IPS-18a (cell line): ENCODE measurements at regions not wholly inside any gene's neighbourhood (a gene's known extent, or its start where the extent isn't known, plus 50 kb on each side); places are given as distances from the start of the nearest gene placed in this dataset.

Experiments used
- H3K27ac ChIP-seq: one replicate; pipeline ENCODE4 v1.5.1; 2013; ENCODE audit warnings: low read length
- H3K27me3 ChIP-seq: one replicate; pipeline ENCODE4 v1.6.1; 2013; ENCODE audit warnings: mild to moderate bottlenecking, low read length; ENCODE audit not compliant: control insufficient read depth, insufficient read depth
- H3K36me3 ChIP-seq: one replicate; pipeline ENCODE4 v1.6.1; 2013; ENCODE audit warnings: low read depth, low read length; ENCODE audit not compliant: control insufficient read depth
- H3K4me1 ChIP-seq: one replicate; pipeline ENCODE4 v1.6.1; 2013; ENCODE audit warnings: low read depth, low read length; ENCODE audit not compliant: control insufficient read depth
- H3K4me3 ChIP-seq: one replicate; pipeline ENCODE4 v1.5.1; 2013; ENCODE audit warnings: low read length
- H3K9ac ChIP-seq: one replicate; pipeline ENCODE4 v1.6.1; 2013; ENCODE audit warnings: mild to moderate bottlenecking, low read length, moderate library complexity
- H3K9me3 ChIP-seq: one replicate; pipeline ENCODE4 v1.6.1; 2013; ENCODE audit warnings: low read depth, low read length; ENCODE audit not compliant: control insufficient read depth

DNA sequence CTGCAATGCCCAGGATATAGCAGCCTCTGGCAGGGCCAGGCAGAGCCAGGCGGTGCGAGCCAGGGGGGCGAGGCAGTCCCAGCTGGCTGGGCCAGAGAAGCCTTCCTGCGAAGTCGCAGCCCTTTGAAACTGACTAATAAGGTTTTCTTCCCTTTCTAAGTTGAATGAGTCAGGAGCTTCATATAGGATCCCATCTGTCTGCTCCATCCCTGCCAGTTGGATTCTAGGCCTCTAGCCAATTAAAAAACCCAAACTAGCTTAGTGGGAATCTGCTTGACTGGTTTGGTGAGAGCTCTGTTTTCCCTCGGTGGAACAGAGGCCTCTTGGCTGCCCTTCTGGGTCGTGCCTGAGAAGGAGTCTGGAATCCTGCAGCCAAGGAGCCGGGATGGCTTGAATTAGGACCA lies 70.1 kb upstream of the RAPGEF1 start:
- H3K4me3 ChIP-seq: no peak overlapping the region
- no peak overlapping the region for H3K27ac ChIP-seq
- H3K27me3 ChIP-seq: no peaks in the 10 kb centered on the region
- H3K9ac ChIP-seq: no peak overlapping the region
- no peaks in the 10 kb centered on the region for H3K9me3 ChIP-seq
- H3K4me1 ChIP-seq: peaks cover 16% of the 10 kb centered on the region
- no peaks in the 10 kb centered on the region for H3K36me3 ChIP-seq

DNA sequence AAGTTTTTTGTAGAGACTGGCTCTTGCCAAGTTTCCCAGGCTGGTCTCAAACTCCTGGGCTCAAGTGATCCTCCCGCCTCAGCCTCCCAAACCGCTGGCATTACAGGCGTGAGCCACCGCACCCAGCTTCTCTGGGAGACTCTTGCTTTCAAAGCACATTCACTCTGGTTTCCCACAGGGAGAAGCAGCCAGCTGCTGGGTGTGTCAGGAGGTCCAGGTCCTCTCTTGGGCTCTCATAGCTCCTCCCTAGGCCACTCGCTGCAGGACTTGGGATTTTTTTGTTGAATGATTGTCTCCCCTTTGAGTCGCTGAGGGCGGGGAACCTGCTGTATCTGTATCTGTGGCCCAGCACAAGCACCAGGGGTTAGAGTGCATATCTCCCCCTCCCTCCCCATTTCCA lies 68.4 kb upstream of the RAPGEF1 start:
- Histone ChIP-seq H3K36me3 (no peaks in the 10 kb centered on the region), H3K4me1 (peaks cover 16% of the 10 kb centered on the region), H3K9me3 (no peaks in the 10 kb centered on the region), H3K27ac (no peak overlapping the region), H3K9ac (no peak overlapping the region), H3K27me3 (no peaks in the 10 kb centered on the region), H3K4me3 (no peak overlapping the region)

DNA sequence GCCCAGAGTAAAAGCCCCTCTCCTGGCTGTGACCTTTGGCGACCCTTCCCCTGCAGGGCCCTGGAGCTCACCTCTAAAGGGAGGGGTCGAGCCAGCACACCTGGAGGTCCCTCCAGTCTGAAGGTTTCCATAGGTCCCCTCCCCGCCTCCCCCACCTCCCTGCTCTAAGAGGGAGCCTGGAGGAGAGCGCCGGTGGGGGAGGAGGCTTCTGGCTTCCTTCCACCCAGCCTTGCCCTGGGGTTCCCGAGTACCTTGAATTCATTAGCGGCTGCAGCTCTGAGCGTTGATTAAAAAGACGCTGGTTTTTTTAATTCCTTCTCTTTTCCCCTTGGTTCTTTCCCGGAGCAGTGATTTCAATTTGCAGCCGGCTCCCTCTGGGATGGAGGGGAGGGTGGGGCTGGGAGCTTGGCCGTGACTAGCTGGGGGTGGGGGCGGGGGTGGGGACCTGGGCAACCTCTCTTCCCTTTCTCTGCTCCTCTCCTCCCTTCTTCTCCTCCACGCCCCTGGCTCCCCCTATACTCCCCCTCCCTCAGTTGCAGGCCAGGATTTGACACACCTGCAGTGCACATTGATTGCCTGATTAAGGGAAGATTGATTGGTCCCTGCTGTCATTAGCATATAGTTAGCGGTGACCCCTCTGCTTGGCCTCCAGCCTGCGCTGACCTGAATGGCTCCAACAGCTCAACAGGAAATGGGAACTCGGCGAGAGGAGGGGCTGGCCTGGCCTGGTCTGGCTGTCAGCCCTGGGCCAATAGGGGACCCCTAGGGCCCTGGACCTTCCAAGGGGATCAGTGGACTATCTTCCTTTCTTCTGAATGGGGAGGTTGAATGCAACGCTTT lies 67.5 kb upstream of the RAPGEF1 start:
- H3K9ac ChIP-seq: peak overlapping the region; percentile 23
- peak overlapping the region; percentile 47 for H3K4me3 ChIP-seq
- H3K4me1 ChIP-seq: peaks cover 16% of the 10 kb centered on the region
- no peak overlapping the region for H3K27ac ChIP-seq
- no peaks in the 10 kb centered on the region for H3K9me3 ChIP-seq
- no peaks in the 10 kb centered on the region for H3K27me3 ChIP-seq
- H3K36me3 ChIP-seq: no peaks in the 10 kb centered on the region

DNA sequence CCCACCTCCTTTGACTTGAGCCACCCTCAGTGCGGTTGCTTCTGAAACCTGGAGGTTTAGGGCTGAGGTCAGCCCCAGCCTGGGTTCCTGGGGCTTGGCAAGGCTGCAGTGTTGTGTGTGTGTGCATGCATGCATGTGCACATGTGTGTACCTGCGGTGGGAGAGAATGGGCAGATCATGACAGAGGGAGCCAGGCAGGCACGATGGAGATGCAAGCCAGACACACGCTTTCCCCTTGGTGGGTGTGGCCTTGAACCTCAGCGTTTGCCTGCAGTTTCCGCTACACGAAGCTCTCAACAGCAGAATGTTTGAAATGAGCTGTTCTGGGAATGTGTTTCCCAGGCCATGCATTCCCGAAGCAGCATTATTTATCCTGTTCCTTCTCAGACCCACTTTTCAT lies 65.9 kb upstream of the RAPGEF1 start:
- H3K9ac ChIP-seq: no peak overlapping the region
- H3K27ac ChIP-seq: no peak overlapping the region
- no peaks in the 10 kb centered on the region for H3K27me3 ChIP-seq
- H3K36me3 ChIP-seq: no peaks in the 10 kb centered on the region
- H3K4me3 ChIP-seq: no peak overlapping the region
- no peaks in the 10 kb centered on the region for H3K9me3 ChIP-seq
- peaks cover 16% of the 10 kb centered on the region for H3K4me1 ChIP-seq

GRCh38 chr9:131804826-131805225 lies 65.0 kb upstream of the RAPGEF1 start:
- Histone ChIP-seq H3K4me3 (no peak overlapping the region), H3K9me3 (no peaks in the 10 kb centered on the region), H3K4me1 (peaks cover 16% of the 10 kb centered on the region), H3K9ac (no peak overlapping the region), H3K27ac (no peak overlapping the region), H3K36me3 (no peaks in the 10 kb centered on the region), H3K27me3 (no peaks in the 10 kb centered on the region)

DNA sequence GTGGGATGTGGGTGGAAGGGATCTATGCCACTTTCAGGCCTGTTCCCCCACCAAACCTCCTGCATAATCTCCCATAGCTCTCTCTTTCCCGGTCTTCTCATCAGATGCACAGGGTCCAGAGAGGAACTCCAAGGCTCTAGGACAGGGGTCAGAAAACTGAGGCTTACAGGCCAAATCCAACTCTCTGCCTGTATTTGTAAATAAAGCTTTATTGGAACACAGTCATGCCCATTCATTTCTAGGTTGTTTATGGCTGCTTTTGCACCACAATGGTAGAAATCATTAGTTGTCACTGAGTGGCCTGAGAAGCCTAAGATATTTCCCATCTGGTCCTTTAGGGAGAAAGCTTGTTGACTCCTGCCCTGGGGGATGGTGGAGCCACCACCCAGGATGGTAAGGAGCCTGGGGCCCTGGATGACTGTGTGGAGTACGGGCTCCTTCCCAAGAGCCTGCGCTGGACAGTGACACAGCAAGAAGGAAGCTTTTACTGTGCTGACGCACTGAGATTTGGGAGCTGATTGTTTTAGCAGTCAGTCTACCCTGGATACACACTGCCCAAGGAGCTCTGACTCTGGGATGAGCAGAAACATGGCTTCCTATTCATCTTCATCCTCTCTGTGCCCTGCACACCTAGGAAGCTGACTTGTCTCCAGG lies 64.0 kb upstream of the RAPGEF1 start:
- no peak overlapping the region for H3K27ac ChIP-seq
- H3K4me3 ChIP-seq: no peak overlapping the region
- no peaks in the 10 kb centered on the region for H3K27me3 ChIP-seq
- peaks cover 16% of the 10 kb centered on the region for H3K4me1 ChIP-seq
- H3K9ac ChIP-seq: no peak overlapping the region
- H3K36me3 ChIP-seq: no peaks in the 10 kb centered on the region
- no peaks in the 10 kb centered on the region for H3K9me3 ChIP-seq

- Histone ChIP-seq H3K9ac (no peak overlapping the region), H3K27me3 (no peaks in the 10 kb centered on the region), H3K27ac (no peak overlapping the region), H3K36me3 (no peaks in the 10 kb centered on the region), H3K9me3 (no peaks in the 10 kb centered on the region), H3K4me3 (no peak overlapping the region), H3K4me1 (peaks cover 9% of the 10 kb centered on the region)
Observed at GRCh38 chr9:131801810-131802209, 61.9 kb upstream of the RAPGEF1 start.

DNA sequence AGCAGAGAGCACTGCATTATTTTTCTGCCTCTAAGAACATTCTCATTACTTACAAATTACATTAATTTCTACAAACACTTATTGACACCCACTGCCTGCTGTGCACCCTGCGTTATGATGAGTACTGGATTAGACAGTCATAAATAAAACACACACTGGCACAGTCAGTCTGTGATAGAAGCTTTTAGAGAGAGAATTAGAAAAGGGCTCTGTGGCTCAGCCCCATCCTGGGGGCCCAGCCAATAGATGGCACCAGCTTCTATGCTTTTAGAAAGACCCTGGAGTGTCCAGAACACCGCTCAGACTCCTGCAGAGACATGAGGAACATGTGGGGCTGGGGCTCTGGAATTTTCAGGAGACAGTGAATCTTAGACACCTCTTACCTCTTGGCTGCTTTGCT lies 61.0 kb upstream of the RAPGEF1 start:
- Histone ChIP-seq H3K4me1 (no peaks in the 10 kb centered on the region), H3K27me3 (no peaks in the 10 kb centered on the region), H3K9ac (no peak overlapping the region), H3K9me3 (no peaks in the 10 kb centered on the region), H3K27ac (no peak overlapping the region), H3K36me3 (no peaks in the 10 kb centered on the region), H3K4me3 (no peak overlapping the region)

DNA sequence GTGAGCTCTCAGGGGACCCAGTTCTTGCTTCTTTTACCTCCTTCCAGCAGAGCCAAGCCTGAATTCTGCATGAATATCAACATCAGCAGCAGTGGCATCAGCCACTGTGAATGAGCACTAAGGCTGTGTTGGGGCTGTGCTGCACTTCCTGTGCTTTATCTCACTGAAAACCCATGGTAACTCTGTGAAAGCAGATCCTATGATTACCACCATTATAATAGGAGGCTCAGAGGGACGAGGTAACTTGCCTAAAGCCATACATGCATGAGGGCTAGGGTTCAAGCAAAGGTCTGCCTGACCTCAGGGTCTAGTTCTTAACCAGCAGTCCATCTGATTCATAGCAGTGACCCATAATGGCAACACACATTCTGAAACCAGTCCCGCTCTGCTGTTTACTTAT lies 60.5 kb upstream of the RAPGEF1 start:
- H3K27me3 ChIP-seq: no peaks in the 10 kb centered on the region

GRCh38 chr9:131799177-131799823 lies 59.4 kb upstream of the RAPGEF1 start:
- H3K27me3 ChIP-seq: no peaks in the 10 kb centered on the region
- H3K36me3 ChIP-seq: no peaks in the 10 kb centered on the region
- no peak overlapping the region for H3K4me3 ChIP-seq
- H3K27ac ChIP-seq: no peak overlapping the region
- no peaks in the 10 kb centered on the region for H3K9me3 ChIP-seq
- no peaks in the 10 kb centered on the region for H3K4me1 ChIP-seq
- no peak overlapping the region for H3K9ac ChIP-seq

More for the DNA sequence above, 60.5 kb upstream of the RAPGEF1 start:
- Histone ChIP-seq H3K4me1 (no peaks in the 10 kb centered on the region), H3K4me3 (no peak overlapping the region), H3K27ac (no peak overlapping the region), H3K36me3 (no peaks in the 10 kb centered on the region), H3K9ac (no peak overlapping the region), H3K9me3 (no peaks in the 10 kb centered on the region)

DNA sequence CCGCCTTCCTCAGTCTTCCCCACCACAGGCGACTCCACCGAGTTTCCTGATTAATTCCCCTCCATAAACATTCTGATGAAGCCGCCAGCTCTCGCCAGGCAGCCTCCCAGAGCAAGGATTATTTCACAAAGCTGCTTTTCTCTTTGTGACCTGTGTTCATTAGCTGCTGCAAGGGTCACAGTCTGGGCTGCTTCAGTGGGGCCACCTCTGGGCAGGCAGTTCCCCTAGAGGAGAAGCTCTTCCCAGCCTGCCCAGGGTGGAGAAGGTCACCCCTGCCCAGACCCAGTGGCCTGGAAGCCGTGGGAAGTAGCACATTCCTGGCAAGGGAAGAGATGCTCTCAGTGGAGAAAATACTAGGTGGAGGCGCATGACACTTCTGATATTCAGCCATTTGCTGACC lies 58.4 kb upstream of the RAPGEF1 start:
- Histone ChIP-seq H3K4me3 (no peak overlapping the region), H3K4me1 (no peaks in the 10 kb centered on the region), H3K27me3 (no peaks in the 10 kb centered on the region), H3K9ac (no peak overlapping the region), H3K36me3 (no peaks in the 10 kb centered on the region), H3K9me3 (no peaks in the 10 kb centered on the region), H3K27ac (no peak overlapping the region)
